ENCODE measurements at regions not wholly inside any gene's neighbourhood (a gene's known extent, or its start where the extent isn't known, plus 50 kb on each side); places are given as distances from the start of the nearest gene placed in this dataset.

DNA sequence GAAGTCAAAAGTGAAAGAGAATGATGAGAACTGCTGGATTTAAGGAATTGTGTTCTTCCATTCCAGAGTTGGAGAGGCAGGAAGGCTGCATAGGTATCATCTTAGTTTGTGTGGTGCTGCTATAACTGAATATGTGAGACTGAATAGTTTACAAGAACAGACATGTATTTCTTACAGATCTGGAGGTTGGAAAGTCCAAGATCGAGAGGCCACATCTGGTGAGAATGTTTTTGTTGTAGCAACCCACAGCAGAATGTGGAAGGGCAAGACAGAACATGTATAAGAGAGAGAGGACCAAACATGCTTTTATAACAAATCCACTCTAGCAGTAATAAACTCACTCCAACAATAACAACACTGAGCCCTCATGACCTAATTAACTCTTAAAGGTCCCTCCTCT is 408.6 kb downstream of the FAM47B start:
- Histone ChIP-seq H3K4me2 (ENCODE audit: low read length) (no peak overlapping the region), H3K27me3 (ENCODE audit: low read depth, low read length) (no peaks in the 10 kb centered on the region), H3K36me3 (replicated peaks; ENCODE audit: low read depth, low read length) (no peaks in the 10 kb centered on the region), H4K20me1 (ENCODE audit: insufficient read depth, low read length) (no peaks in the 10 kb centered on the region), H3K4me1 (ENCODE audit: low read length) (no peaks in the 10 kb centered on the region), H3K79me2 (ENCODE audit: low read length) (no peaks in the 10 kb centered on the region), H3K9me3 (ENCODE audit: insufficient read depth, low read length) (no peaks in the 10 kb centered on the region), H3K9ac (ENCODE audit: low read length) (no peak overlapping the region), H2AFZ (ENCODE audit: low read depth, low read length) (no peak overlapping the region), H3K27ac (ENCODE audit: low read length) (no peak overlapping the region), H3K4me3 (ENCODE audit: low read length) (no peak overlapping the region)
- TF ChIP-seq EZH2phosphoT487 (IDR thresholded peaks at IDR 0.05; ENCODE audit: low read depth), result no peak
- TF ChIP-seq, protein P1, sequence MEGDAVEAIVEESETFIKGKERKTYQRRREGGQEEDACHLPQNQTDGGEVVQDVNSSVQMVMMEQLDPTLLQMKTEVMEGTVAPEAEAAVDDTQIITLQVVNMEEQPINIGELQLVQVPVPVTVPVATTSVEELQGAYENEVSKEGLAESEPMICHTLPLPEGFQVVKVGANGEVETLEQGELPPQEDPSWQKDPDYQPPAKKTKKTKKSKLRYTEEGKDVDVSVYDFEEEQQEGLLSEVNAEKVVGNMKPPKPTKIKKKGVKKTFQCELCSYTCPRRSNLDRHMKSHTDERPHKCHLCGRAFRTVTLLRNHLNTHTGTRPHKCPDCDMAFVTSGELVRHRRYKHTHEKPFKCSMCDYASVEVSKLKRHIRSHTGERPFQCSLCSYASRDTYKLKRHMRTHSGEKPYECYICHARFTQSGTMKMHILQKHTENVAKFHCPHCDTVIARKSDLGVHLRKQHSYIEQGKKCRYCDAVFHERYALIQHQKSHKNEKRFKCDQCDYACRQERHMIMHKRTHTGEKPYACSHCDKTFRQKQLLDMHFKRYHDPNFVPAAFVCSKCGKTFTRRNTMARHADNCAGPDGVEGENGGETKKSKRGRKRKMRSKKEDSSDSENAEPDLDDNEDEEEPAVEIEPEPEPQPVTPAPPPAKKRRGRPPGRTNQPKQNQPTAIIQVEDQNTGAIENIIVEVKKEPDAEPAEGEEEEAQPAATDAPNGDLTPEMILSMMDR (IDR thresholded peaks at IDR 0.05; ENCODE audit: low read depth, low read length), result no peak

DNA sequence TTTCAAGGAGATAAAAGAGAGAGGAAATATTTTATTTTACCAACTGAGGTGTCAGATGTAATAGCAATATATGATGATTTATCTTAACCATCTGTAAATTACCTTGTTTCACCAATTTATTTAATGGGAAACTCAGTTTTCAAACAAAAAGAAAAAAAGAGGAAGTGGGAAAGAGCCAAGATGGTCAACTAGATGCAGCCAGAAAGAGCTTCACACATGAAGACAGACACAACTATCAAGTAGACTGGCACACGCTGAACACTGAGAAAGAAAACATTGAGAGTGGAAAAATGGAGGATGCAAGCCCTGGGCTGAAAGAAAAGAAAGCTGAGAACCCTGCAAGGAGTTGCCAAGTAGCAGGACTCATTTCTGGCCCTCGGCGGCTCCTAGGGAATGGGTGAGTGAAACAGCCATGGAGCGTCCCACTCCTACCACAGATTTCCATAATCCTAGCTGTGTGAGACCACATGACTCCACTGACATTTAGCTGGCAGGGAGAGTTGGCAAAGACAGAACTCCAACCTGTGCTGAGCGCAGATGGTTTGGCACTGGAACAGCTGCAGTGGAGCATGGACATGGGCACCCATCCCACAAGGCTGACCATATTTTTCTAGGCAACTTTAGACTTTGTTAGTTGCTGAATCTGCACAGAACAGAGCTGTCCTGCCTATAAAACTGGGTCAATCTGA is 409.3 kb downstream of the FAM47B start:
- H3K4me3 ChIP-seq (ENCODE audit: low read length), result no peak overlapping the region
- H3K27ac ChIP-seq (ENCODE audit: low read length), result no peak overlapping the region
- H3K4me2 ChIP-seq (ENCODE audit: low read length), result no peak overlapping the region
- no peaks in the 10 kb centered on the region for H3K9me3 ChIP-seq (ENCODE audit: insufficient read depth, low read length)
- no peaks in the 10 kb centered on the region for H3K36me3 ChIP-seq (replicated peaks; ENCODE audit: low read depth, low read length)
- H4K20me1 ChIP-seq (ENCODE audit: insufficient read depth, low read length), result no peaks in the 10 kb centered on the region
- no peak overlapping the region for H3K9ac ChIP-seq (ENCODE audit: low read length)
- no peaks in the 10 kb centered on the region for H3K27me3 ChIP-seq (ENCODE audit: low read depth, low read length)
- no peaks in the 10 kb centered on the region for H3K79me2 ChIP-seq (ENCODE audit: low read length)
- H2AFZ ChIP-seq (ENCODE audit: low read depth, low read length), result no peak overlapping the region
- no peaks in the 10 kb centered on the region for H3K4me1 ChIP-seq (ENCODE audit: low read length)
- TF ChIP-seq, protein P1 (IDR thresholded peaks at IDR 0.05; ENCODE audit: low read depth, low read length), result no peak
- TF ChIP-seq EZH2phosphoT487 (IDR thresholded peaks at IDR 0.05; ENCODE audit: low read depth), result no peak

DNA sequence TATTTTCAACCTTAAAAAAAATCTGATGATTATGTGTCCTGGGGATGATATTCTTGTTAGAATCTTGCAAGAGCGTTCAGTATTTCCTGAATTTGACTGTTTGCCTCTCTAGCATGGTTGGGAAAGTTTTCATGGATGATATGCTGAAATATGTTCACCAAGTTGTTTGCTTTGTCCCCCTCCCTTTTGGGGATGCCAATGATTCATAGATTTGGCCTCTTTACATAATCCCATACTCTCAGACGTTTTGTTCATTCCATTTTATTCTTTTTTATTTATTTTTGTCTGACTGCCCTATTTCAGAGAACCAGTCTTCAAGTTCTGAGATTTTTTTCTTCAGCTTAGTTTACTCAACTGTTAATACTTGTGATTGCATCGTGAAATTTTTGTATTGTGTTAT is 415.1 kb downstream of the FAM47B start:
- no peak overlapping the region for H3K4me2 ChIP-seq (ENCODE audit: low read length)
- H3K79me2 ChIP-seq (ENCODE audit: low read length), result no peaks in the 10 kb centered on the region
- H2AFZ ChIP-seq (ENCODE audit: low read depth, low read length), result no peak overlapping the region
- TF ChIP-seq EZH2phosphoT487 (IDR thresholded peaks at IDR 0.05; ENCODE audit: low read depth), result no peak
- TF ChIP-seq, protein P1 (IDR thresholded peaks at IDR 0.05; ENCODE audit: low read depth, low read length), result no peak
- H4K20me1 ChIP-seq (ENCODE audit: insufficient read depth, low read length), result no peaks in the 10 kb centered on the region
- H3K36me3 ChIP-seq (replicated peaks; ENCODE audit: low read depth, low read length), result no peaks in the 10 kb centered on the region
- no peaks in the 10 kb centered on the region for H3K4me1 ChIP-seq (ENCODE audit: low read length)
- no peaks in the 10 kb centered on the region for H3K9me3 ChIP-seq (ENCODE audit: insufficient read depth, low read length)
- H3K27ac ChIP-seq (ENCODE audit: low read length), result no peak overlapping the region
- no peak overlapping the region for H3K9ac ChIP-seq (ENCODE audit: low read length)
- no peak overlapping the region for H3K4me3 ChIP-seq (ENCODE audit: low read length)
- H3K27me3 ChIP-seq (ENCODE audit: low read depth, low read length), result no peaks in the 10 kb centered on the region

DNA sequence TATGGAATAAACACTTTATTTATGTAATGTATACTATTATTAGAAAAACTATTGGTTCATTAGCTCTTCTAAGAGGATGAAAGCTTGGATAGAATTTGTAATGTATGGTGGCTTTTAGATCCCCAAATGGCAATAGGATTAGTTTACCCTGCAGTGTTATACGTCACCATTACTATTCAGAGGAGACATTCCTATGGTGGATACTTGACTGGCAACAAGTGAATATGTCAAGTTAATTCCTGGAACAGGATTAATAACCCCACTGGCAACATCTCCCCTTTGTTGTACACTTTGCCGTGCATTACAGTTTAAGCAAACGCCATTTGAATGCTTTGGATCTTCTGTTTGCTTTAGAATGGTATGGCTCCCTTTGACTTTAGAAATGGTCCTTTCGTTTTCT is 420.3 kb downstream of the FAM47B start:
- Histone ChIP-seq H3K4me3 (ENCODE audit: low read length) (no peak overlapping the region), H3K9me3 (ENCODE audit: insufficient read depth, low read length) (no peaks in the 10 kb centered on the region), H3K79me2 (ENCODE audit: low read length) (no peaks in the 10 kb centered on the region), H3K27ac (ENCODE audit: low read length) (no peak overlapping the region), H2AFZ (ENCODE audit: low read depth, low read length) (no peak overlapping the region), H3K36me3 (replicated peaks; ENCODE audit: low read depth, low read length) (no peaks in the 10 kb centered on the region), H3K27me3 (ENCODE audit: low read depth, low read length) (no peaks in the 10 kb centered on the region), H3K4me2 (ENCODE audit: low read length) (no peak overlapping the region), H3K4me1 (ENCODE audit: low read length) (no peaks in the 10 kb centered on the region), H4K20me1 (ENCODE audit: insufficient read depth, low read length) (no peaks in the 10 kb centered on the region), H3K9ac (ENCODE audit: low read length) (no peak overlapping the region)
- TF ChIP-seq, protein P1 (IDR thresholded peaks at IDR 0.05; ENCODE audit: low read depth, low read length), result no peak

Measured in OCI-LY3 (cell line).